Activated CD4-positive, alpha-beta T cell treated with anti-CD3 and anti-CD28 coated beads, Interleukin-10, Interleukin-2, amounts not matched to agents 100 ng/mL and 50 ng/mL, durations not matched to agents 16 hours and 8 hours (primary cell): ENCODE measurements at regions not wholly inside any gene's neighbourhood (a gene's known extent, or its start where the extent isn't known, plus 50 kb on each side); places are given as distances from the start of the nearest gene placed in this dataset.
"Not testable (repeated sequence)": the region's sequence is repeated elsewhere in the genome, so short reads cannot be mapped to it uniquely, and the experiment has no call there.

Experiments
- DNase-seq: peaks from one replicate; pipeline ENCODE4 v3.0.0-alpha.2; 2020

GRCh38 chr5:38681029-38681706 lies 124.7 kb upstream of the LIFR start:
- DNase-seq = no peak

GRCh38 chr5:38681966-38682365 lies 125.5 kb upstream of the LIFR start:
- DNase-seq = no peak

DNA sequence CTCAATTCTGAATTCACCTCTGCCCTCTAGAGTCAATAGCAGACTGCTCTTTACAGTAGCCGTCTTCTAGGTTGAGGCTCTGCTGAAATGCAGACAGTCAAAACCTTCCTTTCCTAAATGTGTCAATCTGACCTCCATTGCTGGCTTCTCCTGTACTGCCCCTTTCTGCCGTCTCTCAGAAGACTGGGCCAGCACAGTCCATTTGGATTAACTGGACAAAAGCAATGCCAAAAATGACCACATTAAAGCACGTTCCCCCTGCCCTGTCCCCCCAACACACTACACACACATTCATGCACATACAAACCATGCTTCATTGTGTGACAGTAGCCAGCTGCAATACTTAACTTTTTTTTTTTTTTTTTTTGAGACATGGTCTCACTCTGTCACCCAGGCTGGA lies 130.2 kb upstream of the LIFR start:
- no peak for DNase-seq

- no peak for DNase-seq
Observed at GRCh38 chr5:38692346-38692745, 135.9 kb upstream of the LIFR start.

GRCh38 chr5:38692781-38693527 lies 136.5 kb upstream of the LIFR start:
- DNase-seq = no peak

GRCh38 chr5:38695021-38695958 lies 138.8 kb upstream of the LIFR start:
- no peak for DNase-seq

GRCh38 chr5:38697013-38697412 lies 140.6 kb upstream of the LIFR start:
- DNase-seq = no peak

DNA sequence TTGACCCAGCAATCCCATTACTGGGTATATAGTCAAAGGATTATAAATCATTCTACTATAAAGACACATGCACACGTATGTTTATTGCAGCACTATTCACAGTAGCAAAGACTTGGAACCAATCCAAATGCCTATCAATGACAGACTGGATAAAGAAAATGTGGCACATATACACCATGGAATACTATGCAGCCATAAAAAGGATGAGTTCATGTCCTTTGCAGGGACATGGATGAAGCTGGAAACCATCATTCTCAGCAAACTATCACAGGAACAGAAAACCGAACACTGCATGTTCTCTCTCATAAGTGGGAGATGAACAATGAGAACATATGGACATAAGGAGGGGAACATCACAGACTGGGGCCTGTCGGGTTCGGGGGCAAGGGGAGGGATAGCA lies 140.3 kb upstream of the OSMR start:
- not testable (repeated sequence) for DNase-seq

DNA sequence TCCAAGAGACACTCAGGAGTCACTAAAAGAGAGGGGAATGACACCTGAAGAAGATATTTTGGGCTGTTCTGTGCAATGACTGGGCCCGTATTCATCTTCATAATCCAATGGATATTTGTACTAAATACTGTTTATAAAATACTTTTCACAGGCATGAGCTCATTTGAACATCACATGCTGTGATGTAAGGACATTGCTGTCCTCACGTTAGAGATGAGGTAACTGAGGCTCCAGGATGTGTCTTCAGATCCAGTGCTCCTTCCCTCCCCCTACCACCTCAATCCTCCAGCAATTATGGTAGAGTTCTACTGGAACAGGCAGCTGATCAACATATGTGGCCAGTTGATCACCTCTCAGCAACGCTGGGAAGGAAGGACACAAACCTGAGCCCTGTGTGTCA lies 139.4 kb upstream of the OSMR start:
- DNase-seq = no peak

DNA sequence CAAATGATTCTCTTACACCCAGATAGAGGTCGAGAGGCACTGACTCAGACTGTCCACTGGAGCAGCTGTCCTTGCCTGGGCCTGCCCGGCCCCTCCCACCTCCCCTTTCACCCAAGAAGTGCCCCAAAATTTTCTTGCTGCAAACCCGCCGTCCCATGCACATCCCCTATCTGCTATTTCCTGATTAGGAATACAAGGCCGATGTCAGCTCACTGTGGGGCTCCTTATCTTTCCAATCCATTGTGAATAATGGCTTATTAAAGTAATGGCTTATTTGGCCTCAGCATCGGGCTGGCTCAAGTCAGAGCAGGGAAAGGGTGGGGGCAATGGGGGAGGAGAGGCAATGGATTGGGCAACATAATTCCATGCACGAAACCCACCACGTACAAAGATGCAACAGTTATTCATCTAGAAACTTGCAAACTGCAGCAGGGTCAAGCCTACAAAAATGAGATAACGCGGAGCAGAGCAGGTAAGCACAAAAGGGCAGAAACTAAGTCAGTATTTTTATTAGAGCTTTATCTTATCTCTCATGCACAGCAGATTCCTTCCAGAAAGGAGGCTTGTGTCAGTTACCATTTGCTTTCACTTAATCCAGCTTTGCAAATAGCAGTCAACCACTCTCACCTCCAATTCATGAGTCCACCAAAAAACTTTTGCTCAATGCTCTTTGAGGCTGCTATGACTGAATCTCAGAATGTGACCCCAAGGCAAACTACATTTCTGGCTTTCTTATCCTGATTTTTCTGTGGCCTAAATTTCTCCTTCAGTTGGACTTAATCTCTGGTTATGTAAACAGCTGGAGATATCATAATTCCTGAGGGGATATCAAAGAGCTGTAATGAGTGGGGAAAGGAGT lies 138.2 kb upstream of the OSMR start:
- DNase-seq = no peak

- DNase-seq = no peak
Observed at GRCh38 chr5:38709678-38710306, 136.0 kb upstream of the OSMR start.

GRCh38 chr5:38710627-38711026 lies 135.2 kb upstream of the OSMR start:
- no peak for DNase-seq

DNA sequence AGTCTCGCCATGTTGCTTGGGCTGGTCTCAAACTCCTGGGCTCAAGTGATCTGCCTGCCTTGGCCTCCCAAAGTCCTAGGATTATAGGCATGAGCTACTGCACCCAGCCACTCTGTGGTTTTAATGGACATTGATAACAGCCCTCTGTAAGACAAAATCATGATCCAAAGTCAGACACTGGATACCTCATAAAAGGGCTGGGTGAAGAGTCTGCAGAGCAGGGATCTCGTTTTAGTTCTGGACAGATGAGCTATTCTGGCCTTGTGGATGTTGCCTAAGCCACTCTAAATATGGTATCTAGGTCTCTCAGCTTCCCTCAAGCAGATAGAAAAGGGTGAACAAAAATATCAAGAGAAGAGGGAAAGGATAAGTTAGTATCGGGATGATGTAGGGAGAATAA lies 133.4 kb upstream of the OSMR start:
- DNase-seq = no peak

DNA sequence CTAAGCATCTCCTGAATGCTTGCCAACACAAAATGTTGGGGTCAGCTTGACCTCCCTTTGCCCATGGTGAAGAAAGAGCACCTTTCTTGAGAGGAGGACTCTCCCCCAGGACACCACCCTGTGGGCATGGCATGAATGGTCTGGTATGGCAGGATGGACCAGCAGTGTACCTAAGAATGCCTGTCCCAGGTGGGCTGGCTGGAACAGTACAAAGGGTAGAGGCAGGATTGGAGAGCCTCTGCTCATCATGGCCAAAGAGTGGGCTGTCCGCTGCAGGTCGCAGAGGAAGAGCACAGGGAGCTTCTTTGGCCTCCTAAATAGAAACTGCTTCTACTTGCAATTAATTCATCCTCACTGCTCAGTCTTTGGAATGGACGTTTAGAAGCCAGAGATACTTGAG lies 131.6 kb upstream of the OSMR start:
- no peak for DNase-seq

- DNase-seq = no peak
Observed at GRCh38 chr5:38714703-38715355, 131.0 kb upstream of the OSMR start.

DNA sequence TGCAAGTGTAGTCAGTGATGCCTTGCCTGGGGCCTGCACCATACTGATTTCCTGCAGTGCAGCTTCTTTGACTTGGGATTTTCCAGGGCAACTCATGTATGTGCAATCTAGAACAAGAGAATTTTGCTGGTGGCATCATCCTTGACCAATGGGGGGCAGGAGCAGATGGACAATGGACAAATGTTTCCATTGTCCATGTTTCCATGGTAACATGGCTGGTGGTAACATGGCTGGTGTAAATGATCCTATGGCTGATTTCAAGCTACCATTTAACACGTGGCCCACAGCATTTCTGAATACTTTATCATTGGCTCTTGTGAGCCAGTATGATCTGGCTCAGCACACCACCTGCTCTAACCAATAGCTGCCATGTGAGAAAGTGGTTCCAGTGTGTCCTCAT lies 130.1 kb upstream of the OSMR start:
- no peak for DNase-seq

DNA sequence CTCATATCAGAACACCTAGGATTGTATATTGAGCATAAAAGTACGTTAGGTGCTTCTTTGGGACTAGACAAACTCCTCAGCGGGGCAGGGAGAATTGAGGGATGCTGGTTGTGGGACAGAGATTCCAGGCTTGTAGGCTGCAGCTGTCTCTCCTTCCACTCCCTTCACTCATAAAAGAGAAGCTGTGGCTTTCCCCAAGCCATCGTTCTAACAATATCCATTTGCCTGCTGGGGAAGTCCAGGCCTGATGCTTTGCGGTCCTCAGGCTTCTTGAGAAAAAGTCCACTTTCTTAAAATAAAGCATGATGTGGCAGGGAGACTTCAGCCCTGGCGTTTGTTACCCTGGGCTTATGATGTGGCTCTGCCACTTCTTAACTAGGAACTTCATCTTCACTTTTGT lies 129.3 kb upstream of the OSMR start:
- DNase-seq = no peak

DNA sequence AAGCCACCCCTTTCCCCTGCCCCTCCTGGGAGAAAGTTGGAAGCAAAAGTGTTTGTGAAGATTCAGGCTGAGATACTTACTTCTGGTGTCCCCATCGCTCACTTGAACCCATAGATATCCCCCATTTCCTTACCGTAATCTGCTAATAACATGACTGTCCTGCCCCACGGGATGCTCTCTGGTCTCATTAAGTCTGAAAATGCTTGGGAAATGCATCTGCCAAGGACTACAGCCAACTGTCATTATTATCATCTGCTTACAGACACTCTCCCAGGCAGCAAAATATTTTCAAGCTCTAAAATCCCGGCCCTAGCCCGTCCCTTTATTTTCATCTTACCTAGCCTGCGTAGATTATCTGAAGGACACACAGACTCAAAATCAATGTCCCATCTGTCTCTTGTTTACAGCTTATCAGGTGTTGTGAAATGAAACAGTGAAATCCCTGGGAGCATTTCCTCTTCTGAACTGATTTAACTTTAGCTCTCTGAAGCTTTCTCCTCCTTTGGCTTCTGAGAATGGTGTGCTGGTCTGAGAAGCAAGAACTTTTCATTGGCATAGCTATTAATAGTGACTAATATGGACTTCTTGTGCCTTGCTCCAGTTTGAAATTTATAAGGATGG lies 126.9 kb upstream of the OSMR start:
- no peak for DNase-seq

DNA sequence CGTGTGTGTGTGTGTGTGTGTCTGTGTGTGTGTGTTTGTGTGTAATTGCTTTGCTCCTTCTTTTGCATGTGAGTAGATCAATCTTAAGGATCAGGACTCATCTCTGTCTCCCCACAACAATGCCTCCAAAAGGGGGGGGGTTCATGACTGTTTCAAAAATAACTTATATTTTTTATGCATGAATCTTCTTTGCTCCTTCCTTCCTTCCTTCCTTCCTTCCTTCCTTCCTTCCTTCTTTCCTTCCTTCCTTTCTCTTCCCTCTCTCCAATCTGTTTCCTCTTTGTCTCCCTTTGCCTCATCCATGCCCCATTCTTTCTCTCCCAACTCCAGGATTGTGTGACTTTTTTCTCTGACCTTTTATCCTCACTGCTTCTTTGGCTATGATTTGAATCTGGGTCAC lies 126.4 kb upstream of the OSMR start:
- DNase-seq = no peak

- no peak for DNase-seq
Observed at GRCh38 chr5:38719916-38720315, 125.9 kb upstream of the OSMR start.
